SKM-1 (cell line): ENCODE measurements at regions not wholly inside any gene's neighbourhood (a gene's known extent, or its start where the extent isn't known, plus 50 kb on each side); places are given as distances from the start of the nearest gene placed in this dataset.

Source experiments
- DNase-seq: peaks from one replicate; lab custom pipeline; 2025; ENCODE audit not compliant: unreplicated experiment; lab: John Stamatoyannopoulos, UW

DNA sequence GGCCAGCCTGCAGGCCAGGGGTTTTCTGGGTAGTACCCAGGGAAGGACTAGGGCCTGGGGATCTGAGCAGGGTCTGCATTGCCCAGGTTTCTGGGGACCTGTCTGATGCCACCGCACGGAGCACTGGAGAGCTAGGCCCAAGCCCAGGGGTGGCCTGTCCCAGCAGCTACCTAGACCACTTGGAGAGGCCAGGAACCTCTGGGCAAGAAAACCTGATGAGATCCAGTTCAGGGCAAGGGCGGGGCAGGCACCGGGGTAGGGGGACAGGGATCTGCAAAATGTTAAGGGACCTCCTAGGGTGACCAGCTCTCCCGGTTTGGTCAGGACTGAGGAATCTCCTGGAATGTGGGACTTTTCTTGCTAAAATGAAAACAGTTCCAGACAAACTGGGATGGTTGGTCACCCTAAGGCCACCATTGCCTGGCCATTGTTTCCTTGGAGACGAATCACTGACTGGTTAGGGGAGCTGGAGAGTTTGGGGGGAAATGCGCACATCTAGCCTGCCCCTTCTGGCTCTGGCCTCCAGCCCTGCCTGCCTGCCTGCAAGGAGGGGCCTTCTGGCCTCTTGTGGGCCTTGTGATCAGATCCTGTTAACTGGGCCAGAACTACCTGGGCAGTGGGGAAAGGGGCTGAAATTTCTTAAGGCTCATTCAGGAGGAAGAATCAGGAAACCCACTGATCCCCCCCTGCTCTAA is 117.4 kb upstream of the TLE3 start:
- DNase-seq, result no peak

DNA sequence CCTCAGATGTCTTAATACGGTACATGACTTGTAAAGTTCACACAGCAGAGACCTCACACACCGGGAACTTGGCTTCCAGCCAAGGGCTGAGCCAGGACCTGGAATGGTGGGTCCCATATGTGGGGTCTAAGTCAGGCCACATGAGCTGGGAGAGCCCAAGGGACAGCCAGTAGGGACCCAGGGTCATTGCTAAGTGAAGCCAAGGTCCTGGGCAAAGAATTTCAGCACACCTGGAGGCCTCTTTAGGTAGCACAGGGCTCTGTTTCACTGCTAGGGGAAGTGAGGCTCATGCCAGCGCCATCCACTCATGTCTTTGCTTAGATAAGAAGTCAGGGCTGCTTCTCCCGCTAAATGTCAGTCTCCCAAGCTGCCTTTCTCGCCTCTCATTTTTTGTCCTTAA is 116.6 kb upstream of the TLE3 start:
- no peak for DNase-seq

DNA sequence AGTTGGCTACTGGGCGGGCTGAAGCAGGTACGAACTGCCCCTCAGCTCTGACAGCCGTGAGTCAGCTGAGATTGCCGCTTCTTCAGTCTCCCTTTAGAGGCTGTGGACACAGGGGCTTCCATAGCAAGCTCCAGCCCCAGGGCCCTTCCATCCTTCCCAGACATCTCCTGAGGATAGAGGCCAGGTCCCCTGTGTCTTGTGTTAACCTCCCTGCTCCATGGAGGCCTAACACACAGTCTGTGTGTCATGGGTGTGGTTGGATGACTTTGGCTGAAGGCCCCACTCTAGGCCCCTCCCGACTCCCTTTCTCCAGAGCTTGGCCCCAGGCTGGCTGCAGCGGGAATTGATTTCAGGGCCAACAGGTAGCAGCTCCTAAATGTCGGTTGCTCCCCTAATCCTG is 116.1 kb upstream of the TLE3 start:
- DNase-seq, result no peak

DNA sequence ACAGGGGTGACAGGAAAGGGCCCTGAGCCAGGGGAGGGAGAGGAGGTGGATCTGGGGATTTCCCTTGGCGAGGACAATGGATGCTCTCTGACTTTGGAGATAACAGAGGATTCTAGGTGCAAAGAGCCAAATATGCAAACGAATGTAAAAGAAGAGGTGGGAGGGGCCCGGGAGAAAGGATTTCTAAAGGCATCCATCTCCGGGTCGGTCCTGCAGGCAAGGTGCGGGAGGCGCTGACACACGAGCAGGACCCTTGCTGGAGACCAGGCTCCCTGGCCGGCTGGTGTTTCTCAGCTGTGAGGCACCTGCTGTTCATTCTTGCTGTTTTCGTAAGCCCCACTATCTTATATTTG is 115.2 kb upstream of the TLE3 start:
- DNase-seq, result no peak

DNA sequence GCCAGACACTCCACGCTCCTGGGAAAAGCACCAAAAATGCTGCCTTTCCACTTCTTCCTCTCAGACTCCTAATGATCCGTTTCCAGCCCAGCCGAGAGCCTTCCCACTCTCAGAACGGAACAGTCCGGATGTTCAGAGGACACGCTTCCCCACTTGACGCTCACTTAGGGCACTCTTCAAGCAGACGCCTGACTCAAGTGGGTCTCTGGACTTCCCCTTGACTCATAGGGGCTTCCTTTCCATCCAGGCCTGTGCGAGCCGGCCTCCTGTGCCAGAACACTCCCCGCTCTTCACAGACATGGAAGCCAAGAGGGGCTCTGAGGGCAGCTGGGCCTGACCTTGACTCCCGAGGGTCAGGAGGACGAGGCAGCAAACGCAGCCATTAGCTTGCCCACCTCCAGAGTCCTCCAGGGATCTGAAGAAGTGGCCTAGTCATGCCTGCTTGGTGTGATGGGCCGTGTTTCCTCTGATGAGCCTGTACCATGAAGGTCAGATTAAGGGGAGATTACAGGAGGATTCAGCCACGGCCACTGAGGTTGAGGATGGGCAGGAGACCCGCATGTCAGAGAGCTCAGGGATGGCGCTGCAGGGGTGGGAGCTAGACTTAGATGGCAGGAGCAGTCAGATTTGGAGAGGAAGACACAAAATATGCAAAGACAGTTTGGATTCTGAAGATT is 114.7 kb upstream of the TLE3 start:
- no peak for DNase-seq

DNA sequence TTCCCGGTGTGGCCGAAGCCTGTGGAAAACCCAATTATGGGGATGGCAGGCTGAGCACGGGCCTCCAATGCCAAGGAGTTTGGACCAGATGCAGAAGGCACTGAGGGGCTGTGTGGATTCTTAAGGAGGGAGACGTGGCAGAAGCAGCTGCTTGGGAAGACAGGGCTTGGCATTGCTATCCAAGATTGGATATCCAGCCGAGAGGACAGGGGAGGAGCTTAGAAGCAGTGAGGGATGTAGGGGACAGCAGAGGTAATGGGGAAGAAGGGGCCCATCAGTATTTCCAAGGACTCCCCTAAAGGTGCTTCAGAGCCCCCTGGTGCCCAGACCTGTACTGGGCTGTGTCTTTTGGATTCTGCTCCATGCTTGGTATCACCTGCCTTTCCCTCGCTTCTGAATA is 112.8 kb upstream of the TLE3 start:
- DNase-seq, result no peak

DNA sequence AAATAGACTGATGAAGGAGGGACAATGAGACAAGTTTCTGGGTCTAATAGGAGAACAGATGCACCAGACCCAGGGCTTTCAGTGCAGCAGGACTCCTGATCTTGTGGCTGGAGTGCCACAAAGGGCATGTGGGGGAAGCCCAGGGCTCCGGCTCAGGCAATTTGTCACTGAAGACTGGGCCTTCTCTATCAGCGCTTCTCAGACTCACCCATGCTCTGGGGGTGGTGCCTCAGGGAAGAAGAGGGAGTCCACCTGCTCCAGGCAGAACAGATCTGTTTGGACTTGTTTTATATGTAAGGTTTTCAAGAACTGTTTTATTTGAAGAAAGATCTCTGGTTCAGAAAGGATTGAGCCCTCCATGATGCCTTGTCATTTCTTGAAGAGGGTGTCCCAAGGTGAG is 112.4 kb upstream of the TLE3 start:
- DNase-seq, result no peak

DNA sequence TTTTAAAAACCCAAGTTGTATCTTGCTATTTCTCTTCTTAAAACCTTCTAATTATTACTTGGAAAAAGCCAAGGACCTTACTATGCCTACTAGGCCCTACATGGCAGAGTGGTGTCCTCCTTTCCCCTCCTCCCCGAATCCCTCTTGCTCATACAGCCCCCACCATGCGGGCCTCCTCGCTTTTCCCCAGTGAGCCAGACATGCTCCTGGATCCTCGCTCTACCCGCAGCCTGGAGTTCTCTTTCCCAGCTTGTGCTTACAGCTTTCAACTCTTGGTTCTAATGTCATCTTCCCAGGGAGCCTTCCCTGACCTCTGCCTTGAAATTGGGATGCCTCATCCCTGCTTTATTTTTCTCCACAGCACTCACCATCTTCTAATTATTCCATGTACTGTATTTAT is 111.8 kb upstream of the TLE3 start:
- no peak for DNase-seq

DNA sequence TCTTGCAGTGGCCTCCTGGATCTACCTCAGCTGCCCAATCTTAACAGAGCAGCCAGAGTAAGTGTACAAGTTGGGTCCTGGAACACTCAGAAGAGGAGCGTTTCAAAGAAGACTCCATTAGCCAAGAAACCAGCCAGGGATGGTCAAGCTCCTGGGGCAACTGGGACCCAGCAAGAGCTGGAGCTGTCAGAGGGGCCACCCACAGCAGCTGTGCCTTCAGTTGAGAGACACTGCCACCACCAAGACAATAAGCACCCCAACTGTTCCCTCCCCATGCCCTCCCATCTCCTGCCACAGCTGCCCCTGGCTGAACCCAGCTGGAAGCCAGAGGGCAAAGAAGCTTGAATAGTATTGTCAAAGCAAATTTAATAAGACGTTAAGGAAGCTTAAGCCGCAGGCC is 110.6 kb upstream of the TLE3 start:
- no peak for DNase-seq

DNA sequence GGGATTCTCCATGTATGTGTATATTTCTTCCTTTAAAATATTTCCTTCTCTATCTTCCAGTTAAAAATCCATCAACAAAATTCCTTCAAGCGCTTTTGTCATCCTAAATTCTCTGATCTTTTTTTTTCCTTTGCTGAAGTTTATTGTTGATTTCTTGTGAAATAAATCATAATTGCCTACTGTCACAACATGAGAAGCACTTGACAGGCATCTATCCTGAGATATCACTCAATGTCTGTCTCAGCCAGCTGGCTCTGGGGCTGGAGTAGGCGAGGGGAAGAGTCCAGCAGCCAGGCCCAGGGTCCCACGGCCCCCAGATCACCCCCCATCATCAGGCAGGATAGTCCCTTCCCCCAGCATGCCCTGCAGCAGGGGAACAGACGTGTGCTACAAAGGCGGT is 109.0 kb upstream of the TLE3 start:
- DNase-seq, result no peak

DNA sequence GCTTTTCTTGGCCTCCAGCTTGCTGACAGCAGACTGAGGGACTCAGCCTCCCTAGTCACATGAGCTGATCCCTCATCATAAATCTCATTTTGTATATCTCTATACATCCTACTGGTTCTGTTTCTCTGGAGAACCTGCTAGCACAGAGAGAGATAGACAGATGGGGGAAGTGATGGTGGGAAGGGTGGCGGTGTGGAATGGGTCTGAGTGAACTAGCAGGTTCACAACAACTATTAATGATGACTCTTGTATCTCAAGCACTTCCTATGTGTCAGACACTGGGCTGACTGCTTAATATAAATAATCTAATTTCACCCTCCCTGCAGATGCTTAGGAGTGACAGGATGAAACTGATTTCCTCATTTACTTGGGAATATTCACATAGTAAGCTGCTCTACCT is 106.9 kb upstream of the TLE3 start:
- no peak for DNase-seq

DNA sequence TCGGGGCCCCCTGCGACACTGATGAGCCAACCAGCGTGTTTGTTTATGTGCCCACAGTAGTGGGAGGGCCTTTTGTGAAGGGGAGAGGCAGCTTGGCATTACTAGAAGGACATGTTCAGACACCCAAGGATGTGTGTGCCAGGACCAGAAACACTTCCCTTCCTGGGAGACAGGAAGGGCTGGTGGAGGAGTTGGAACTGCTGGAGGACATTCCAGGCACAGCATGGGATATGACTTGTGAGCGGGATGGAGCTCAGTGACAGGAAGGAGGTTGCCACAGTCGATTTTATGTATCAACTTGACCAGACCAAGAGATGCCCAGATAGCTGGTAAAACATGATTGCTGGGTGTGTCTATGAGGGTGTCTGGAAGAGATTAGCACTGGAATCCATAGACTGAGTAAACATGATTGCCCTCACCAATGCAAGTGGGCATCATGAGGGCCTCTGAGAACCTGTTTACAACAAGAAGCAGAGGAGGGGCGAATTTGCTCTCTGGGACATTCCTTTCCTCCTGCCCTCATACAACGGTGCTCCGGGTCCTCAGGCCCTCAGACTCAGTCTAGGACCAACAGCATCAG is 106.4 kb upstream of the TLE3 start:
- DNase-seq, result no peak

DNA sequence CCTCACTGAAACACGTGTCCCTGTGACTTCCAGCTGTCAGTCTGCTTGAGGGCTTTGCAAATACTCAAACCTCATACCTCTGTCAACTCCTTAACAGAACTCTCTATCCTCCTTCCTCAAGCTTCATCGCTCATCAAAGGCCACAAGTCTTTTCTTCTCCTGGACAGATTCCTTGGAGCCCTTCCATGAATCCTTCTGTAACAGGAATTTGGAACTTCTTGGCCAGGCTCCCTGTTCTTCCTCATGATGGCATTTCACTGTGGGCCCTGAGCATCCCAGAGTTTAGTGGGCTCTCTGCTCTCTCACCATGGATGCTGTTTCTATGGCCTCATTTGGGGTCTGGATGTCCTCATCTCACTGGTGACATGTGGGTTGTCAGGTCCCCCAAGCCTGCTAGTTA is 105.0 kb upstream of the TLE3 start:
- DNase-seq, result no peak

DNA sequence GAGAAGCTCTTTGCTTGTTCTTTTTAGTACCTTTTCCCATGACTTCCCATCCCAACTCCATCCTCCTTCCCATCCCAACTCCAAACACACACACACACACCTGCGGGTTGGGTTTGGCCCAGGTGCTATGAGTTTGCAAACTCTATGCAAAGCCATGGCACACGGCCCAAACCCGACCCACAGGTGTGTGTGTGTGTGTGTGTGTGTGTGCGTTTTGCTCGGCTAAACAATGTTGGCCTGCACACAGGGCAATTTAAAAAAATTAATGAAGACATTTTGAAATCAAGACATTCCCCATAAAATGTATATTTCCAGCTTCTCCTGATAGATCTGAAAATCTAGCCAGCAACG is 103.7 kb upstream of the TLE3 start:
- DNase-seq, result no peak

DNA sequence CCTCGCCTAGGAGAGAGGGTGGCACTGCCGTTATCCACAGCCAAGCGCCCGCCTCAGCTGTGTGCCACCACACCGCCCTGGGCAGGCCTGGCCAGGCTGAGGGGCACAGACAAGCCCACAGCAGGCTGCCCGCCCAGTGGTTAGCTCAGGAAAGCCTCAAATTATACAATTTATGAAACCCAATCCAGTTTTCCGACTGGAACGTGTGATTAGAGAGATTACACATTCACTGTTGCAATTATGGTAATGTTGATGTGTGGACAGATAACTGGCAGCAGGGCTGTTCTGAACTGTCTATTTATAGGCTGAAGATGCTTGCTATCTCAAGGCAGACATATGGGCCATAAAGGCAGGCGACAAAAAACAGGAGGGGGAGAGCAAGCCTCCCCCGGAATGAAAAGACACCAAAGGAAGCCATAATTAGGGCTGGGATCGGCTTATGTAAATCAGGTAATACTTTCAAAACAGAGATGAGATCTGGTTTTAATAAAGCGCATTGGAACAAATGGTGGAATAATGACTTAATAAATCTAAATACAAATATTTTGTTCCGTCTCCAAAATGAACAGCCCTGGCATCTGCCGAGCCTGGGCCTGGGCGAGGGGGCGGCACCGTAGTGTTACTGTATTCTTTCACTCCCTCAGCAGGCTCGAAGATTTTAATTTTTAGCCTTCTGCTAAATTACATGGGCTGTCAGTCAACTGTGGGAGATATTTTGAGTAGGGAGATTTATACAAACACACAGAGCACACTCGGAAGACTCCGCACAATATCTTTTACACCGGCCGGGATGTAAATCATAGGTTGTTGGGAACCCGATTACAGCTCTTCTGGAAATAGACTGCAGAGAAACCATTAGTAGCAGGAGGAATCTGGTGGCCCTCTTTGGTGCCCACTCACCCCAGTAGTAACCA is 103.1 kb upstream of the TLE3 start:
- DNase-seq, result no peak

DNA sequence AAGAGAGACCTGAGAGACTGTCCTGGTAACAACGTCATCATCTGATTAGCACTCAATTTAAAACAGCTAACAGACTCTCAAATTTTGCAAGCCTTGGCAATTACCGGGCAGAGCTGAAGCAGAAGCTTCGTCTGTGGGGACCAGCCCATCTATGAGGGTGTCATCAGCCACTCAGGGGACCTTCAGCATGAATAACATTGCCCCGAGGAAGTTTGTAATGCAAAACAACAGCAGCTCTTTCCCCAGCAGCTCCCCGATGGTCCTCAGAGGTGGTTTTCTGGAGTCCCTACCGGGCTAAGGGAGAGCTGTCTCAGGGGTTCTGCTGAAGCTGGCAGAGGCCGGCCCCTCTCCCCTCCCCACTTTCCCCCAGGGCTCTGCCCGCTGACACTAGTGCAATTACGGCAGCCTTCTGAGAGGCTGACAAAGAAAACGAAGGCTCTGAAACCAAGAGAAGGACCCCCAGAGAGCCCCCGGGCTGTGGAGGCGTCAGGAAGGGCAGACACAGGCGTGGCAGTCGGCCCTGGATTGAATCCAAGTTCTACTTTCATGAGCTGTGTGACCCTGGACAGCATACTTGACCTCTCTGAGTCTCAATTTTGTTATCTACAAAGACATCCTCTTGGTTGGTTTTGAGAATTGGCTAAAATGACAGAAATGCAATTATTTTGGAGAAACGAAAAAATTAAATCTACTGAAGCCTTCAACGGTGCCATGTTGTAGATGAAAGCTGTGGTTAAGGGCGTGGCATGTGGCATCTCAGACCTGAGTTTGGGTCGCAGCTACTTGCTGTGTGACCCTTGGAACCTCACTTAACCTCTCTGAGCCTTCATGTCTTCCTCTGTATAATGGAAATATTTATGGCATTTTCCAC is 102.1 kb upstream of the TLE3 start:
- no peak for DNase-seq

DNA sequence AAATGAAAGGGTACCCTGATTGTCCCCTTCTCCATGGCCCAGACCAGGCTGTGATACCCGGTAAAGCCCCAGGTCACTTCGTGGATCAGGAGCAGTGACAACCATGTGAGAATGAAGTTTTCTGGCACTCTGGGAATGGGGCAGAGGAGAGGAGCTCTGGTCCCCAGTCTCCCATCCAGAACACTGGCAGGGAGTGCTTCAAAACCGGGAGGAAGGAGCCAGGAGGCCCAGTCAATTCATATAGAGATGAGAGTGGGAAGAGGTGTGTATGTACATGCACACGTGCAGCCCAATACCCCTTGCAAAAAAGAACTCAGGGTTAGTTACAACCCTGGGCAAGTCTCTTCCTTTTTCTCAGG is 101.4 kb upstream of the TLE3 start:
- DNase-seq, result no peak

DNA sequence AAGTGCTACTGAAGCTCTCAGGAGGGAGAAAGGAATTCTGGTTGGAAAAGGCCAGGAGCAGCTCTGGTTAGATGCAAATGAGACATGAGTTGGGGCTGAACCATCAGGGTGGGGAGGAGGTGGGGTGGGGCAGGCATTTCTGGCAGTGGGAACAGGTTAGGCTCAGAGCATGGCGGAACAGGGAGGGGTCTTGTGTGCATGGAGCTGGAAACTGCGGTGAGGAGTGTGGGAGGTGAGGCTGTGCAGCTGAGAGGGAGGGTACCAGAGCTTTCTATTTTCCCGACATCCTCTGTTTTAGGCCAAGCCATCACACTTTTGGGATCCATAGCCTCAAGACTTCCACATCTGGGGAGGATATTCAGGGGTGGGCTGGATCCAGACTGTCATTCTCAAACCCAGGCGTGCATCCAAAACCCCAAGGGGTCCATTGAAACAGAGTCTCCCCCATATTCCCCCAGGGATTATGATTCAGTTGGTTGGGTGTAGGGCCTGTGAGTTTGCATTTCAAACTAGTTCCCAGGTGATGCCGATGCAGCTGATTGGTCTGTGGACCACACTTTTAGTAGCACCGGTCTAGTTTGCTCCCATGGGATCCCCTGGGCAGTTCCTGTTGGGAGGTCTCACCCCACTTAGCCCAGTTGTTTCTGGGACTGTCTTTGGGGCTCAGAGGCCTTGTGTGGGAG is 100.9 kb upstream of the TLE3 start:
- DNase-seq, result no peak

DNA sequence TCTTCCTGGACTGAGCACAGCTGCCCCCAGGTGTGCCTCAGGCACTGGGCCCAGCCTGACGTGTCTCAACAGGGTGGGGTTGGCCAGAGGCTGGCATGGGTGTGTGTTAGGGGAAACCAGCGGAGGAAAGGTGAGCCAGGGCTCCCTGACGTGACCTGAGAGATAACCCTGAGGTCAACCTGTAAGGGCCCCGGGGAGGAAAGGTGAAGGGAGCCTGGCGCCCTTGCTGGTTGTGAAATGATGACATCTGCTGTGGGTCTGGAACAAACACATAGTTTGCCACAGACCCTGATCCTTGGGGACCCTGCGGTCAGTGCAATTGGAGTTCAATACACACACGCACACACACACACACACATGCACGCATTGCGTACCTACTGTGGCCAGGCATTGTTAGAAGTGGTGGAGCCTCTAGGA is 100.2 kb upstream of the TLE3 start:
- no peak for DNase-seq

DNA sequence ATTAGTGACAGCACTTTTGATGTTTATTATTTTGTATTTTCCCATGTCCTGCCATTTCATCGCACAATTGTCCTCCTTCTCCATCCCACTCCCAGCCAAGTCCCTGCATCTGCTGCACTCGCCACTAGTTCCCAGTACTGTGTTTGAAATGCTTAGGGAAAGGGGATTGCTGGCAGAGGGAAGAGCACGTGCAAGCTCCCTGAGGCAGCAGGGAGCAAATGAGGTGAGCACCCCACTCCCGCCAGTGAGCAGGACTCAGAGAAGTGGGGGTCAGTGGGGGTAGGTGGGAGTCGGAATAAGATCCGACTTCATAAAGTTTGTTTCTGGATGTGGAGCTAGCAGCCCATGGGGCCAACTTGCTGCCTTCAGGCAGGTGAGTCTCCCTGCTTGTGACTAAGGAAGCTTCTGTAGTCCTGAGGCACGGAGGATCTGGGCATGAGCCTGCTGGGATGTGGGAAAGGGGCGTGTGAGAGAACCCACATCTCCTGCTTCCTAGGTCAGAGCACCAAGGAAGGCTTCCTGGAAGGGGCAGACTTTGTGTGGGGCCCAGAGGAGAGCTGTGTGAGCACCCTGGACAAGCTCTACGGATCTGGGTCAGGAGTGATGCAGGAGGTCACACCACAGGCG is 99.7 kb upstream of the TLE3 start:
- no peak for DNase-seq
